HEK293T (cell line): ENCODE measurements at regions not wholly inside any gene's neighbourhood (a gene's known extent, or its start where the extent isn't known, plus 50 kb on each side); places are given as distances from the start of the nearest gene placed in this dataset.
"Not testable (repeated sequence)": the region's sequence is repeated elsewhere in the genome, so short reads cannot be mapped to it uniquely, and the experiment has no call there.

Source experiments
- CTCF ChIA-PET: fragments of 350-600 bp; formaldehyde crosslinking; extraction: SDS; loops from one replicate; lab custom pipeline; 2021; ENCODE audit warnings: antibody characterized with exemption, inconsistent platforms; lab: Yijun Ruan, JAX
- POLR2A ChIA-PET: fragments of 350-600 bp; formaldehyde crosslinking; extraction: SDS; loops from one replicate; lab custom pipeline; 2020; ENCODE audit warnings: antibody characterized with exemption, inconsistent platforms; lab: Yijun Ruan, JAX
- DNase-seq: peaks from one replicate; pipeline ENCODE4 v3.0.0; 2012; ENCODE audit warnings: mixed read lengths; ENCODE audit errors: extremely low spot score
- ARNT ChIP-seq: fragments of 450-650 bp; IDR thresholded peaks from 2 replicates; pipeline ENCODE4 v1.6.1; 2017; ENCODE audit warnings: mild to moderate bottlenecking
- BHLHE40 ChIP-seq: fragments of 450-650 bp; IDR thresholded peaks from 2 replicates; pipeline ENCODE4 v1.6.1; 2016; ENCODE audit warnings: mild to moderate bottlenecking, moderate library complexity, borderline replicate concordance
- CTBP1 ChIP-seq: fragments of 450-650 bp; IDR thresholded peaks from 2 replicates; pipeline ENCODE4 v1.6.1; 2016; ENCODE audit warnings: borderline replicate concordance
- ELF4 ChIP-seq: fragments of 450-650 bp; IDR thresholded peaks from 2 replicates; pipeline ENCODE4 v1.6.1; 2017; ENCODE audit warnings: antibody characterized with exemption
- FOXA1 ChIP-seq: fragments of 450-650 bp; IDR thresholded peaks from 2 replicates; pipeline ENCODE4 v1.6.1; 2016; ENCODE audit warnings: mild to moderate bottlenecking
- FOXK2 ChIP-seq: fragments of 450-650 bp; IDR thresholded peaks from 2 replicates; pipeline ENCODE4 v1.6.1; 2016; ENCODE audit warnings: mild to moderate bottlenecking
- FOXM1 ChIP-seq: fragments of 450-650 bp; IDR thresholded peaks from 2 replicates; pipeline ENCODE4 v1.6.1; 2017; ENCODE audit warnings: mild to moderate bottlenecking, borderline replicate concordance
- HDGF ChIP-seq: fragments of 450-650 bp; IDR thresholded peaks from 2 replicates; pipeline ENCODE4 v1.6.1; 2017; ENCODE audit warnings: antibody characterized with exemption, borderline replicate concordance
- L3MBTL2 ChIP-seq: fragments of 450-650 bp; conservative IDR thresholded peaks from 2 replicates; pipeline ENCODE4 v1.6.1; 2016; ENCODE audit warnings: mild to moderate bottlenecking
- LEF1 ChIP-seq: fragments of 450-650 bp; IDR thresholded peaks from 2 replicates; pipeline ENCODE4 v1.6.1; 2017; ENCODE audit warnings: mild to moderate bottlenecking, borderline replicate concordance
- NFRKB ChIP-seq: fragments of 450-650 bp; IDR thresholded peaks from 2 replicates; pipeline ENCODE4 v1.6.1; 2016; ENCODE audit warnings: mild to moderate bottlenecking, moderate library complexity
- SP1 ChIP-seq: fragments of 450-650 bp; IDR thresholded peaks from 2 replicates; pipeline ENCODE4 v1.6.1; 2017
- SUZ12 ChIP-seq: fragments of 450-650 bp; IDR thresholded peaks from 2 replicates; pipeline ENCODE4 v1.6.1; 2016; ENCODE audit warnings: mild to moderate bottlenecking
- TARDBP ChIP-seq: fragments of 450-650 bp; IDR thresholded peaks from 2 replicates; pipeline ENCODE4 v1.6.1; 2016
- ZNF384 ChIP-seq: fragments of 450-650 bp; IDR thresholded peaks from 2 replicates; pipeline ENCODE4 v1.6.1; 2016
- TF ChIP-seq, protein P1 (sequence below): fragments of 450-650 bp; IDR thresholded peaks from 2 replicates; pipeline ENCODE4 v1.6.1; 2016

DNA sequence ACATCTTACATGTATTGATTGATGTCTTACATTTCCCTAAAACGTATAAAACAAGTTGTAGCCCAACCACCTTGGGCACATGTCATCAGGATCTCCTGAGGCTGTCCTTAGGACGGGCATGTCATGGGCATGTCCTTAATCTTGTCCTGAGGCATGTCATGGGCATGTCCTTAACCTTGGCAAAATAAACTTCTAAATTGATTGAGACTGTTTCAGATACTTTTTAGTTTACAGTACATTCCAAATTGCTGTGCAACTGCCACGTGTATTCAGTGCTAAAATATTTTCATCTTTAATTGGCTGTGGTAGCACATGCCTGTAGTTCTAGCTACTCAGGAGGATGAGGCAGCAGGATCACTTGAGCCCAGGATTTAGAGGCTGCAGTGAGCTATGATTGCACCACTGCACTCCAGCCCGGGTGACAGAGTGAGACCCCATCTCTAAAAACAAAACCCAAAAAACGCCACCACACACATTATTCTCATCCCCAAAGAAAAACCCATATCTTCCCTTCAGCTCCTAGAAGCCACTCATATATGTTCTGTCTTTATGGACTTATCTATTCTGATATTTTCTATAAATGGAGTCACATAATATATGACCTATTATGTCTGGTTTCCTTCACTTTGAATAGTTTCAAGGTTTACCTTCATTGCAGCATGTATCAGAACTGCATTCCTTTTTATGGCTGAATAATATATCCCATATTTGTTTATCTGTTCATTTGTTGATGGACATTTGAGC lies 96.0 kb upstream of the BTG3 start:
- DNase-seq = no peak
- ChIA-PET POLR2A (no interaction called here), CTCF (no interaction called here)
- TF ChIP-seq FOXA1 (no peak), SP1 (no peak), LEF1 (no peak), BHLHE40 (no peak), SUZ12 (no peak), L3MBTL2 (no peak), CTBP1 (no peak), ZNF384 (no peak)

DNA sequence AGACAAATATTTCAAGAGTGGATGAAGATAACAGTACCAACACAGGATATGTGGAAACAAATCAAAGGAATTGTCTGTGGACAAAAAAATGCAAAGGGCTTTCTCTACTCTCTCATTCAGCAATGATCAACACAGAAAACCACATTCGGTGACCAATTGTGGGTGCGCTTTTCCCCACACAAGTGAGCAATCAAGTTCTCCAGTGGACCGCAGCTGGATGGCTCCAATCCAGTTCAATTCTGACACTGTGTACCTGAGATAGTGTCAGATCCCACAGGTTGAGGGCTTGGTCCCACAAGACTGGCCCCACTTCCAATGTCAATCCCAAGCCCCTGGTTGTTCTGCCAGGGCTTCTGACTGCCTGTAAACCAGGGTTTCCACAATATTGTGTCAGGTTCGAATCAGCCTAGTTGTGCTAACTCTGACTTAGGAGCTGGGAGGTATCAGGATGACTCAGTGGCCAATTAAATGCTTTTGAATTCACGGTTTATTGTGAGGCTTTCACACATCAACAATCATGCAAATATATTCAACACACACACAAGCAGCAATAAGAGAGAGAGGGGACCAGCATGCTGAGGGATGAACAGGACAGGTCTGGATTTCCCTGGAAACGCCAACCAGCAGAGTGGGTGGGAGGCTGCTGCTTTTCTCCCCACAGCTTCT lies 87.0 kb upstream of the BTG3 start:
- ChIA-PET CTCF (interaction anchor here (1.1 kb wide), 1 partner anchor 14 kb away, joined by 3 read pairs; no protein-coding TSS in a partner anchor), POLR2A (no interaction called here)
- no peak for TF ChIP-seq BHLHE40
- no peak for TF ChIP-seq L3MBTL2
- no peak for TF ChIP-seq LEF1
- no peak for TF ChIP-seq CTBP1
- TF ChIP-seq FOXA1 = no peak
- TF ChIP-seq NFRKB = no peak
- no peak for TF ChIP-seq ZNF384
- no peak for TF ChIP-seq HDGF
- no peak for TF ChIP-seq FOXM1
- TF ChIP-seq ELF4 = no peak
- TF ChIP-seq FOXK2 = no peak
- TF ChIP-seq TARDBP = no peak
- TF ChIP-seq ARNT = no peak
- TF ChIP-seq, protein P1, sequence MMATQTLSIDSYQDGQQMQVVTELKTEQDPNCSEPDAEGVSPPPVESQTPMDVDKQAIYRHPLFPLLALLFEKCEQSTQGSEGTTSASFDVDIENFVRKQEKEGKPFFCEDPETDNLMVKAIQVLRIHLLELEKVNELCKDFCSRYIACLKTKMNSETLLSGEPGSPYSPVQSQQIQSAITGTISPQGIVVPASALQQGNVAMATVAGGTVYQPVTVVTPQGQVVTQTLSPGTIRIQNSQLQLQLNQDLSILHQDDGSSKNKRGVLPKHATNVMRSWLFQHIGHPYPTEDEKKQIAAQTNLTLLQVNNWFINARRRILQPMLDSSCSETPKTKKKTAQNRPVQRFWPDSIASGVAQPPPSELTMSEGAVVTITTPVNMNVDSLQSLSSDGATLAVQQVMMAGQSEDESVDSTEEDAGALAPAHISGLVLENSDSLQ = no peak
- no peak for TF ChIP-seq SP1
- TF ChIP-seq SUZ12 = no peak

DNA sequence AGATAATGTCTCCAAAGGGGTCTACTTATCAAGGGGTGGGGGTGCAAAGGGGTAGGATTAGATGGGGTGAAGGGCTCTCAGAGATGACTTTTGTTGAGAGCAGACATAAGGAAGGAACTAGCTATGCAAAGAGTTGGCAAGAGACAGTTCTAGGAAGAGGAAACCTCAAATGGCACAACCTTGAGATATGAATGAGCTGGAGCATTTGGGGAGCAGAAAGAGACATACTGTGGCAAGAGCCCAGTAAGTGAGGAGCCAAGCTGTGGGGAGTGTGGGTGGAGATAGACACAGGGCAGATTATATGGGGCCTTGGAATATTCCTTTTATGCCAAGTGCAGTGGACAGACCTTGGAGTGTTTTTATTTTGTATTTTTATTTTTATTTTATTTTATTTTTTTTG lies 84.8 kb upstream of the BTG3 start:
- DNase-seq = no peak
- no peak for TF ChIP-seq LEF1
- no peak for TF ChIP-seq SP1
- ChIA-PET POLR2A (no interaction called here), CTCF (no interaction called here)

More for the DNA sequence above, 87.0 kb upstream of the BTG3 start:
- no peak for DNase-seq

DNA sequence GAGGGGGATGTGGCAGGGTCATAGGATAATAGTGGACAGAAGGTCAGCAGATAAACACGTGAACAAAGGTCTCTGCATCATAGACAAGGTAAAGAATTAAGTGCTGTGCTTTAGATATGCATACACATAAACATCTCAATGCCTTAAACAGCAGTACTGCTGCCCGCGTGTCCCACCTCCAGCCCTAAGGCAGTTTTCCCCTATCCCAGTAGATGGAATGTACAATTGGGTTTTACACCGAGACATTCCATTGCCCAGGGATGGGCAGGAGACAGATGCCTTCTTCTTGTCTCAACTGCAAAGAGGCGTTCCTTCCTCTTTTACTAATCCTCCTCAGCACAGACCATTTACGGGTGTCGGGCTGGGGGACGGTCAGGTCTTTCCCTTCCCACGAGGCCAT lies 81.7 kb upstream of the BTG3 start:
- CTCF ChIA-PET, DNase-seq: not testable (repeated sequence)

DNA sequence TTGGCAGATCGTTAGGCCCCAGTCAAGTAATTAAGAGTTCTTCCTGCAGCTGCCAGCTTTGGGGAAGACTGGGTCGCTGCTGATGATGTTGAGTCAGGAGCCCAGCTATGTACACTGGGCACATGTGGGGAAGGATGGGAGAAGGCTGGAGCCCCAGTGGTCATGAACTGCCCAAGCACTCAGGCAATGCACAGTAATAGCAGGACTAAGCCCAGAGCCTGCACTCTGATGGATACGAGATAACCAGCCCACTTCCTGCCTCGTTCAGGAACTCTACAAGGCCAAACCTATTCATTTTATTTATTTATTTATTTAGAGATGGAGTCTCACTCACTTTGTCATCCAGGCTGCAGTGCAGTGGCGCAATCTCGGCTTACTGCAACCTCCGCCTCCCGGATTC lies 81.1 kb upstream of the BTG3 start:
- CTCF ChIA-PET = no interaction called here
- DNase-seq = no peak
- TF ChIP-seq HDGF (no peak), FOXA1 (no peak), FOXK2 (no peak), FOXM1 (no peak), SP1 (no peak), CTBP1 (no peak), BHLHE40 (no peak), L3MBTL2 (no peak), LEF1 (no peak), ZNF384 (no peak), NFRKB (no peak), SUZ12 (no peak), ELF4 (no peak), TARDBP (no peak), ARNT (no peak)
- TF ChIP-seq, protein P1 = no peak
- POLR2A ChIA-PET = no interaction called here

More for the DNA sequence above, 81.7 kb upstream of the BTG3 start:
- POLR2A ChIA-PET = not testable (repeated sequence)

DNA sequence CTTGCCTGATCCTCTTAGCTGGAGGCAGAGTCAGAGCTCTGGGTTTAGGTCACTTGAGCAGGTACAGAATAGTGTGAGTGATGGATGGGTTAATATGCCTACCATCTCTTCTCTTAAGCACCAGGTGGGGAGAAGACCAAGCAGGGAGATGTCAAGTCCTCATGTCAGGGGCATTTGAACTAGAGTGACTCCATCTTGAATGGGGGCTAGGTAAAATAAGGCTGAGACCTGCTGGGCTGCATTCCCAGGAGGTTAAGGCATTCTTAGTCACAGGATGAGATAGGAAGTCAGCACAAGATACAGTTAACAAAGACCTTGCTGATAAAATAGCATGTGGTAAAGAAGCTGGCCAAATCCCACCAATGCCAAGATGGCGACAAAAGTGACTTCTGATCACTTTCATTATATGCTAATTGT lies 77.4 kb upstream of the BTG3 start:
- ChIA-PET CTCF (interaction anchor here (1.8 kb wide), 1 partner anchor 235 kb away, joined by 4 read pairs; no protein-coding TSS in a partner anchor), POLR2A (no interaction called here)
- DNase-seq = no peak
- TF ChIP-seq ELF4 (no peak), L3MBTL2 (no peak), BHLHE40 (no peak), ZNF384 (no peak), FOXM1 (no peak), ARNT (no peak), SP1 (no peak), HDGF (no peak), TARDBP (no peak), SUZ12 (no peak), NFRKB (no peak), FOXK2 (no peak), LEF1 (no peak), CTBP1 (no peak), FOXA1 (no peak)
- TF ChIP-seq, protein P1 = no peak
